MM.1S (cell line): ENCODE measurements at regions not wholly inside any gene's neighbourhood (a gene's known extent, or its start where the extent isn't known, plus 50 kb on each side); places are given as distances from the start of the nearest gene placed in this dataset.

Source experiments
- DNase-seq: peaks from one replicate; pipeline ENCODE4 v3.0.0-alpha.2; 2015
- H2AFZ ChIP-seq: fragments of 300-600 bp; sonication (generic); 2 replicates; pipeline ENCODE4 v1.6.0; 2016; ENCODE audit warnings: antibody characterized with exemption, low read length
- H3F3A ChIP-seq: fragments of 300-600 bp; sonication (generic); 2 replicates; pipeline ENCODE4 v1.6.1; 2016; ENCODE audit warnings: mild to moderate bottlenecking, antibody characterized with exemption, low read length, moderate library complexity, mixed read lengths; ENCODE audit not compliant: insufficient read depth
- H3K27ac ChIP-seq: fragments of 300-600 bp; sonication (generic); 2 replicates; pipeline ENCODE4 v1.5.1; 2016; ENCODE audit warnings: mild to moderate bottlenecking, low read length
- H3K27me3 ChIP-seq: fragments of 300-600 bp; sonication (generic); replicated peaks from 2 replicates; pipeline ENCODE4 v1.6.0; 2016; ENCODE audit warnings: low read length; ENCODE audit not compliant: insufficient read depth
- H3K36me3 ChIP-seq: fragments of 300-600 bp; sonication (generic); replicated peaks from 2 replicates; pipeline ENCODE4 v1.6.1; 2016; ENCODE audit warnings: mild to moderate bottlenecking, low read length, mixed read lengths; ENCODE audit not compliant: insufficient read depth
- H3K4me1 ChIP-seq: fragments of 300-600 bp; sonication (generic); 2 replicates; pipeline ENCODE4 v1.6.1; 2016; ENCODE audit warnings: low read length, mixed read lengths
- H3K4me2 ChIP-seq: fragments of 300-600 bp; sonication (generic); 2 replicates; pipeline ENCODE4 v1.6.0; 2016; ENCODE audit warnings: low read depth, low read length
- H3K4me3 ChIP-seq: fragments of 300-600 bp; sonication (generic); 2 replicates; pipeline ENCODE4 v1.5.1; 2016; ENCODE audit warnings: low read length, mixed read lengths
- H3K79me2 ChIP-seq: fragments of 300-600 bp; sonication (generic); 2 replicates; pipeline ENCODE4 v1.6.1; 2016; ENCODE audit warnings: mixed run types, low read length, mixed read lengths
- H3K9ac ChIP-seq: fragments of 300-600 bp; sonication (generic); 2 replicates; pipeline ENCODE4 v1.6.1; 2016; ENCODE audit warnings: low read length, mixed read lengths
- H3K9me2 ChIP-seq: fragments of 300-600 bp; sonication (generic); replicated peaks from 2 replicates; pipeline ENCODE4 v1.6.1; 2016; ENCODE audit warnings: mild to moderate bottlenecking, low read length, mixed read lengths; ENCODE audit not compliant: insufficient read depth
- H3K9me3 ChIP-seq: fragments of 300-600 bp; sonication (generic); replicated peaks from 2 replicates; pipeline ENCODE4 v1.6.1; 2016; ENCODE audit warnings: mild to moderate bottlenecking, low read length, mixed read lengths; ENCODE audit not compliant: insufficient read depth
- H4K20me1 ChIP-seq: fragments of 300-600 bp; sonication (generic); 2 replicates; pipeline ENCODE4 v1.6.1; 2016; ENCODE audit warnings: mild to moderate bottlenecking, low read length, moderate library complexity, mixed read lengths; ENCODE audit not compliant: insufficient read depth
- EZH2 ChIP-seq: fragments of 300-600 bp; sonication (generic); optimal IDR thresholded peaks from 2 replicates; pipeline ENCODE3; 2017; ENCODE audit warnings: low read depth, mild to moderate bottlenecking, antibody characterized with exemption, low read length, mixed read lengths
- EZH2phosphoT487 ChIP-seq: fragments of 300-600 bp; sonication (generic); IDR thresholded peaks from 2 replicates; pipeline ENCODE4 v1.6.1; 2018; ENCODE audit warnings: antibody characterized with exemption, low read length
- TF ChIP-seq, protein P1 (sequence below): fragments of 300-600 bp; sonication (generic); IDR thresholded peaks from 2 replicates; pipeline ENCODE4 v1.5.1; 2016; ENCODE audit warnings: antibody characterized with exemption, low read length, mixed read lengths

DNA sequence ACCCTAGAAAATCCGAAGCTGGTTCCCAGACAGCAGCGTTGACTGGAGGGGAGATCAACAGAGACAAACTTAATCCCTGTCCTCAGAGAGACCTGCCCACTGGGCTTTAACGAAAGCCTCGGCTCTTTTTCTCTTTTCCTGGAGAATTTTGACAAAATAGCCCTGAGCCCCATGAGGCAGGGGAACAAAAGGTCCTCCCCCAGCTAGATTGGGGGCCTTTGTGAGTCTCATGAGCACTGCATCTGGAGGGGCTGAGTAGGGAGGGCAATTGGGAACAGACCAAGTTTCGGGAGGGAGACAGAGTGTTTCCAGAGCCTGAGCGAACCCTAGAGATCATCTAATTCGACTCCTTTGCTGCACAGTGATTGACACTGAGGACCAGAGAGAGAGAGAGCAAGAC is 123.9 kb upstream of the HAAO start:
- H3K4me3 ChIP-seq, result no peak overlapping the region
- no peak overlapping the region for H3K9ac ChIP-seq
- no peaks in the 10 kb centered on the region for H3K4me1 ChIP-seq
- no peaks in the 10 kb centered on the region for H3K36me3 ChIP-seq
- TF ChIP-seq EZH2, result no peak
- no peak for TF ChIP-seq EZH2phosphoT487
- TF ChIP-seq, protein P1, sequence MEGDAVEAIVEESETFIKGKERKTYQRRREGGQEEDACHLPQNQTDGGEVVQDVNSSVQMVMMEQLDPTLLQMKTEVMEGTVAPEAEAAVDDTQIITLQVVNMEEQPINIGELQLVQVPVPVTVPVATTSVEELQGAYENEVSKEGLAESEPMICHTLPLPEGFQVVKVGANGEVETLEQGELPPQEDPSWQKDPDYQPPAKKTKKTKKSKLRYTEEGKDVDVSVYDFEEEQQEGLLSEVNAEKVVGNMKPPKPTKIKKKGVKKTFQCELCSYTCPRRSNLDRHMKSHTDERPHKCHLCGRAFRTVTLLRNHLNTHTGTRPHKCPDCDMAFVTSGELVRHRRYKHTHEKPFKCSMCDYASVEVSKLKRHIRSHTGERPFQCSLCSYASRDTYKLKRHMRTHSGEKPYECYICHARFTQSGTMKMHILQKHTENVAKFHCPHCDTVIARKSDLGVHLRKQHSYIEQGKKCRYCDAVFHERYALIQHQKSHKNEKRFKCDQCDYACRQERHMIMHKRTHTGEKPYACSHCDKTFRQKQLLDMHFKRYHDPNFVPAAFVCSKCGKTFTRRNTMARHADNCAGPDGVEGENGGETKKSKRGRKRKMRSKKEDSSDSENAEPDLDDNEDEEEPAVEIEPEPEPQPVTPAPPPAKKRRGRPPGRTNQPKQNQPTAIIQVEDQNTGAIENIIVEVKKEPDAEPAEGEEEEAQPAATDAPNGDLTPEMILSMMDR, result no peak
- no peaks in the 10 kb centered on the region for H3K9me2 ChIP-seq
- no peak overlapping the region for H2AFZ ChIP-seq
- no peaks in the 10 kb centered on the region for H3F3A ChIP-seq
- no peak overlapping the region for H3K4me2 ChIP-seq
- H3K27ac ChIP-seq, result no peak overlapping the region
- no peak for DNase-seq
- H4K20me1 ChIP-seq, result no peaks in the 10 kb centered on the region
- H3K9me3 ChIP-seq, result no peaks in the 10 kb centered on the region
- no peaks in the 10 kb centered on the region for H3K79me2 ChIP-seq
- H3K27me3 ChIP-seq, result no peaks in the 10 kb centered on the region

- no peaks in the 10 kb centered on the region for H3K36me3 ChIP-seq
- no peak overlapping the region for H3K4me2 ChIP-seq
- TF ChIP-seq, protein P1, result no peak
- TF ChIP-seq EZH2, result no peak
- no peak for TF ChIP-seq EZH2phosphoT487
- H3K9ac ChIP-seq, result no peak overlapping the region
- H2AFZ ChIP-seq, result no peak overlapping the region
- H3K4me3 ChIP-seq, result no peak overlapping the region
- no peaks in the 10 kb centered on the region for H3F3A ChIP-seq
- H3K27ac ChIP-seq, result no peak overlapping the region
- H3K27me3 ChIP-seq, result no peaks in the 10 kb centered on the region
- H3K79me2 ChIP-seq, result no peaks in the 10 kb centered on the region
- H3K9me2 ChIP-seq, result no peaks in the 10 kb centered on the region
- no peak for DNase-seq
- H4K20me1 ChIP-seq, result no peaks in the 10 kb centered on the region
- no peaks in the 10 kb centered on the region for H3K9me3 ChIP-seq
- H3K4me1 ChIP-seq, result no peaks in the 10 kb centered on the region
Observed at GRCh38 chr2:42914860-42915259, 122.5 kb upstream of the HAAO start.

DNA sequence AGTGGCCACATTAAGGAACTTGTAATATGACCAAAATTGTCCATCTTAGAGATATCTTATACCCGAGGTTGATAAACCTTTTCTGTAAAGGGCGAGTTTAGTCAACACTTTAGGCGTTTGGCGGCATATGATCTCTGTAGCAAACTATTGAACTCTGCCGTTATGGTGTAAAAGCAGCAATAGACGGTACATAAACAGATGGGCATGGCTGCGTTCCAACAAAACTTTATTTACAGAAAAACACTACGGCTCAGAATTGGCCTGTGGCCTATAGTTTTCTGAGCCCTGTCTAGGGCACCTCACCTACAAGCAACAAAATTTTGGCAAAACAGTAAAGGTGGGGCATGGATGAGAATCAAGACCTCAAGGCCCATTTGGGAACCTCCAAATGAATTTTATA is 121.9 kb upstream of the HAAO start:
- no peak for DNase-seq
- no peak for TF ChIP-seq EZH2phosphoT487
- TF ChIP-seq EZH2, result no peak
- TF ChIP-seq, protein P1, result no peak
- H3K4me3 ChIP-seq, result no peak overlapping the region
- H3K9me2 ChIP-seq, result no peaks in the 10 kb centered on the region
- no peak overlapping the region for H3K27ac ChIP-seq
- no peaks in the 10 kb centered on the region for H3K4me1 ChIP-seq
- H3K9me3 ChIP-seq, result no peaks in the 10 kb centered on the region
- no peaks in the 10 kb centered on the region for H3K27me3 ChIP-seq
- no peak overlapping the region for H2AFZ ChIP-seq
- H3K79me2 ChIP-seq, result no peaks in the 10 kb centered on the region
- no peaks in the 10 kb centered on the region for H3K36me3 ChIP-seq
- no peaks in the 10 kb centered on the region for H3F3A ChIP-seq
- no peak overlapping the region for H3K4me2 ChIP-seq
- H4K20me1 ChIP-seq, result no peaks in the 10 kb centered on the region
- H3K9ac ChIP-seq, result no peak overlapping the region
